Renal cortex interstitium (tissue), 11 donors: ENCODE measurements at regions not wholly inside any gene's neighbourhood (a gene's known extent, or its start where the extent isn't known, plus 50 kb on each side); places are given as distances from the start of the nearest gene placed in this dataset.
"Not testable (repeated sequence)": the region's sequence is repeated elsewhere in the genome, so short reads cannot be mapped to it uniquely, and the experiment has no call there.

ENCODE experiments used
- DNase-seq, 11 donors: peaks; one replicate each; pipeline ENCODE4 v3.0.0-alpha.2; 2013; ENCODE audit warnings: low read depth in 9 of 11, low spot score in 4 of 11; ENCODE audit errors: extremely low read depth in 1 of 11

GRCh38 chr6:85115376-85115775 lies 334.5 kb upstream of the NT5E start:
- no peak for DNase-seq

GRCh38 chr6:85114581-85114935 lies 335.3 kb upstream of the NT5E start:
- no peak for DNase-seq

GRCh38 chr6:85113934-85114580 lies 335.8 kb upstream of the NT5E start:
- no peak for DNase-seq

GRCh38 chr6:85112540-85112939 lies 337.3 kb upstream of the NT5E start:
- no peak for DNase-seq

DNA sequence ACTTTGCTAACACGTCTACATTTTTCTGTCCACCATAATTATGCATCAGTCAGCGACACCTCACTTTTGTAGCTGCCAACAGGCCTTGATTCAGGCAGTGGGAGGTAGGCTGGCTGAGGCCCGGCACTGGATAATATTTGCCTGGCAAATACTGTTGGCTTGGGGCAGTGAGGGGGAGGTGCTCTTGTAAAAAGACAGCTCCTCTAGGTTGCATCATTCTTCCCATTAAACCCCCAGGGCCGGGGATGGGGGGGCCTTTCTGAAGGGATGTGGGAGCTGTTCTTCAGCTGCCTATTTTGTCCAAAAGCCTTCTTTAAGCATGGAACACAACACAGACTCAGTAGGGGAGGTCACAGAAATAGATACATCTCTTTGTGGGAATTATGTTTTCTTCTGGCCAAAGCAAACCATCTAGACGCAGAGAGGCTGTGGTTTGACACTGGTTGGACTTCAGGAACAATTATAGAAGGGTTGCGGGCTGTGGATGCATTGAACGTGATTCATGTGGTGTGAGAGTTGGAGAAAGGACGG lies 338.3 kb upstream of the NT5E start:
- no peak for DNase-seq

GRCh38 chr6:85110943-85111342 lies 338.9 kb upstream of the NT5E start:
- no peak for DNase-seq

- DNase-seq, result no peak
Observed at GRCh38 chr6:85107701-85108100, 342.2 kb upstream of the NT5E start.

GRCh38 chr6:85096976-85097375 lies 332.6 kb upstream of the TBX18 start:
- DNase-seq, result no peak

DNA sequence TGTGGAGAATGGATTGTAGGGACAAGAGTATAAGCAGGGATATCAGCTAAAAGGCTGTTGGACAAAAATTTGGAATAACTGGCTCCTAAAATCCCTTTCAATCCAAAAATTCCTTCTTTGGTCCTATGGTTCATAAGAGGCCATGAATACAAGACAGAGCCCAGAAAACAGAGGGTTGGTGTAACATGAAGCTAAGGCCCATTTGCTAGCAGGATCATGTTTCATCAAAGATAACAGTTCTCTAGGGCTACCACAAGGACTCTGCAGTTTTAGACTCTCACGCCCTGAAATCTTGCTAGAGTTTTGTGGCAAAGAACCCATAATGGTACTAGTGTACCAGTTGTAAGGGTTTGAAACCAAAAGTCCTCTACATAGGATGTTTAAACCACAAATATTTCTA lies 327.8 kb upstream of the TBX18 start:
- no peak for DNase-seq

DNA sequence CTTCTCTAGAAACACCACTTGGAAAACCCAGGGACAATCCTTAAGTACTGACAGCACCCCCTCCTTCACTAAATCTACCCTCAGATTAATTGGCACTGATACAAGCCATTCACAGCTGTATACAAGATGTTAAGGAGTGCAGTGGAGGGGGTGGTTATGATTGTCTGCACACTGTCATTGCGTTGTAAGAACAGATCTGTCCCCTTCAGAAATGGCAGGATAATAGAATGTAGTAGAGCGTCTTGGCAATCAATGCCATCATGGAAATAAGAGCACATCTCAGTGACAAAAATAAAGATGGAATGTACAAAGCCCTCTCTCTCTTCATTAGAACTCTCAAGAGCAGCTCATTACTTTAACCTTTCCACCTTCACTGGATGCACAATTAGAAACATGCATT lies 324.9 kb upstream of the TBX18 start:
- no peak for DNase-seq

DNA sequence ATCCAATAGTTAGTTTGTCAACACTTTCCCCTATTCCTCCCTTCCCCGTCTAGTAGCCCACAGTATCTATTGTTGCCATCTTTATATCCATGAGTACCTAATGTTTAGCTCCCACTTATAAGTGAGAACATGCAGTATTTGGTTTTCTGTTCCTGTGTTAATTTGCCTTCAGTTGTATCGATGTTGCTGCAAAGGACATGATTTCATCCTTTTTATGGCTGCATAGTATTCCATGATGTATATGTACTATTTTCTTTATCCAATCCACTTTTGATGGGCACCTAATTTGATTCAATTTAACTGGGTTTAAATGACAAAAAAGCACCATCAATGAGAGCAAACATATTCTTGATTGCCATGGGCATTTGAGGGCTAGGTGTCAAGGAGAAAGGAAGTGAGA lies 321.5 kb upstream of the TBX18 start:
- no peak for DNase-seq

- DNase-seq, result no peak
Observed at GRCh38 chr6:85081102-85081501, 316.7 kb upstream of the TBX18 start.

- DNase-seq, result no peak
Observed at GRCh38 chr6:85079761-85080160, 315.4 kb upstream of the TBX18 start.

DNA sequence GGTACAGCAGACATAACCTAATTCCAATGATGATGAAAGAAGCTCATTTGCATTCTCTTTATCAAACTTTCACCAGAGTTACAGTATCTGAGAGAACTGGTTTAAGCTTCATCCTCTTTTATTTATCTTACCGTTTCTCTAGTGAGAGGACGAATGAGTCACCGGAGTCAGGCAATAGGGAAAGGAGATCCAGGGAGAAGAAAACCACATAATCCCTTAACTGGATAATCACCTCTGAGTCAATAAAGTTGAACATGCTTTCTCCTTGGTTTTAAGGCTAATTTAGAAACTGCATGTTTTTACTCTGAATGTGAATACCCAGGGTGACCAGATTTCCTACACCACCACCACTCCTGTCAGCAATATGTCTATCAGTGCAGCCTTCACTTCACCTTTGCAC lies 313.7 kb upstream of the TBX18 start:
- DNase-seq, result no peak

DNA sequence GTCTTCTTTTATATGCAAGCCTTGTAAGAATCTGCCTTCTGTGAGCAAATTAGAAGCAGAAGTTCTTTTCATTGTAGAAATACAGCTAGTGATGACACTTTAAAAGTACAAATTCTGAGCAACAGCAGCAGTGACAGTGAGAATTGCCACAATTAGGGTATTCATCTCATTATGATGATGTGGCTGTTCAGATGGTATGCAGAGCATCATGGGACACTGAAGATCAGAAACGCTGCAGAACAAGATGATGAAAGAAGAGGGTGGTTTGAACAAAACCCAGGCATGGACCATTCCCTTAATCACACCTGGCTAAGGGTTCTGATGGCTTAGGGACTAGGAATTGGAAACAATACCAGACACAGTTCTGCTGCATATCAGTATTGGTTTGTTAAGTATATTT lies 312.7 kb upstream of the TBX18 start:
- no peak for DNase-seq

GRCh38 chr6:85071845-85072244 lies 307.4 kb upstream of the TBX18 start:
- DNase-seq, result not testable (repeated sequence)

DNA sequence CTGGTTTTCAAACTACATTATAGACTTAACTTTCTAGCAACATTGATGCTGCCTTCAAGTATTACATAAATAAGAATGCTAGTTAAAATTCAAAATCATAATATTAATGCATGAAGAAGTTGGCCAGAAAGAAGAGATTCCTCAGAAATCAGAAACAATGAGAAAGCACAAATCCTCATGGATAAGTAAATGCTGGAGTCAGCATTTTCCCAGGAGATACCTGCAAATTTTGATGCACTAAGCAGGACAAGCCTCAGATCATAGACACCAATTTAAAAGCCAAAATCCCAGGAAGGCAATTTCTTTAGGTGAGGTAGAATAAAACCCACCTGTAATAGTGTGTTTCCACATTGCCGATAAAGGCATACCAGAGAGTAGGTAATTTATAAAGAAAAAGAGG lies 305.2 kb upstream of the TBX18 start:
- no peak for DNase-seq

DNA sequence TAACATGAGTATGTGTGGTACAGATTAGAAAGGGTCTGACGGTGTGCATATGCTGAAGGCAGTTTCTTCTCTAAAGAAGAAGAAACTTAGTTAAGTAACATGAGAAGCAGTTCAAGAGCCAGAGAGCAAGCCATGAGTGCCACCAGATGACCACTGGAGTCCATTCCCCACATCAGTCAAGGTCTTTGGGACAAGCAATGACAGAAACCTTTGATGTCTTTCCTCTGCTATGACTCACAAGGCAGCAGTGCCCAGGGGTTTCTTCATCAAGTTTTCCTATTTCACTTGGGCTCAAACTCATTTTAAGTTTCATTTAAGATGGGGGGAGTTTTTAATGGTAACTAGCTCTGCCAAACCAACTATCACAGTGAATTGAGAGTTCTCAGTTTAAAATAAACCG lies 303.8 kb upstream of the TBX18 start:
- no peak for DNase-seq

DNA sequence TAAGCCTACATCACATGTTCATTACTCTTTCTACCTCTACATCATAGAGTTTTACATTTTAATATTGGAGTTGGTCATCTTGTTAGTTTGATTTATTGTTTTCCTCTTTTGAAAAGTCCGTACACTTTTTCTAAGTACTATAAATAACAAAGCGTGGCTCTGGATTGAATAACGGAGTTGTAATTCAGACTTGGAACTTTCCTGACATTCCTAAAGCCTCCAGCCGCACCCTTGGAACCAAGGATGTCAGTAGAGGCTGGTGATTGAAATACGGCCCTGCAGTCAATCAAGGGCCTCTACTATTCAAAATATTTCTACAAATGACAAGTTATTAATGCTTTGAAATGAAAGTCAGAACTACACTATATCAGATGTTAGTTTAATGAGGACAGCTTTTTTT lies 301.9 kb upstream of the TBX18 start:
- no peak for DNase-seq

GRCh38 chr6:85065831-85066230 lies 301.4 kb upstream of the TBX18 start:
- no peak for DNase-seq

DNA sequence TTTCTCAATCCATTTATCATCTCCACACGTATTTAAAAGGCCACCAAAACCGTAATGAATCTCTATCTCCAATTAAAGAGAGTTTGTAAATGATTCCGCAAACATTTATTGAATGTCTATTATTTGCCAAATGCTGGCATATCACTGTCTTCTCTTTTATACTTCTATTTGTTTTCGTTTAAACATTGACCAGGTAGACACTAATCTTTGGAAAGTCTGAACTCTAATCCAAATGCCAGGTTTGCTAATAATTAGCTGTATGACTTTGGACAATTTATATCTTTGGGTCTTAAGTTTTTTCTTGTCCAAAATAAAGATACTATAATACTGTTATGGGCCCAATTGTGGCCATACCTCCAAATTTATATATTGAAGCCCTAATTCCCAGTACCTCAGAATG lies 299.2 kb upstream of the TBX18 start:
- DNase-seq, result no peak

- no peak for DNase-seq
Observed at GRCh38 chr6:85062884-85063283, 298.5 kb upstream of the TBX18 start.
